K562 (cell line): ENCODE measurements at regions not wholly inside any gene's neighbourhood (a gene's known extent, or its start where the extent isn't known, plus 50 kb on each side); places are given as distances from the start of the nearest gene placed in this dataset.
"Not testable (repeated sequence)": the region's sequence is repeated elsewhere in the genome, so short reads cannot be mapped to it uniquely, and the experiment has no call there.

ENCODE experiments used
- BRCA1 ChIP-seq, 2 experiments: fragments of 450-650 bp in 1 of 2; sonication (generic) in 1 of 2; formaldehyde crosslinking in 1 of 2; IDR thresholded peaks; 2 replicates each; pipeline versions ENCODE4 v1.5.0 to v1.6.1; 2017 to 2020; ENCODE audit warnings: mild to moderate bottlenecking in 1 of 2, missing genetic modification reagents in 1 of 2
- CTCF ChIP-seq, 3 experiments: IDR thresholded peaks in 2 of 3; conservative IDR thresholded peaks in 1 of 3; 2 replicates each; pipeline ENCODE4 v1.5.1; 2011 to 2012; ENCODE audit warnings: low read length in 3 of 3, mild to moderate bottlenecking in 3 of 3, control low read depth in 2 of 3, improper control_type of control experiment in 1 of 3, inconsistent platforms in 1 of 3, low read depth in 1 of 3, mixed read lengths in 1 of 3, moderate library complexity in 1 of 3; ENCODE audit not compliant: insufficient read depth in 2 of 3
- EHMT2 ChIP-seq: fragments of 450-650 bp; IDR thresholded peaks from 2 replicates; pipeline ENCODE4 v1.6.1; 2018; ENCODE audit warnings: antibody characterized with exemption
- HBP1 ChIP-seq: fragments of 450-650 bp; formaldehyde crosslinking; IDR thresholded peaks from 2 replicates; pipeline ENCODE4 v1.4.0; 2022; ENCODE audit warnings: missing genetic modification characterization
- POLR2A ChIP-seq: fragments of 450-650 bp; conservative IDR thresholded peaks from 2 replicates; pipeline ENCODE4 v1.6.1; 2016
- PREB ChIP-seq: sonication (generic); formaldehyde crosslinking; IDR thresholded peaks from 2 replicates; pipeline ENCODE4 v1.8.1; 2023; ENCODE audit warnings: mild to moderate bottlenecking, missing genetic modification reagents
- SP2 ChIP-seq: IDR thresholded peaks from 2 replicates; pipeline ENCODE4 v1.6.1; 2011; ENCODE audit warnings: mild to moderate bottlenecking, low read depth, low read length, moderate library complexity; ENCODE audit not compliant: poor library complexity, severe bottlenecking; ENCODE audit errors: extremely low read depth
- YY1 ChIP-seq, 3 experiments: IDR thresholded peaks; 2 replicates each; pipeline ENCODE4 v1.6.1; 2011; ENCODE audit warnings: low read length in 2 of 3, mild to moderate bottlenecking in 2 of 3, moderate library complexity in 2 of 3, borderline replicate concordance in 1 of 3, control low read depth in 1 of 3, low read depth in 1 of 3; ENCODE audit not compliant: insufficient read depth in 3 of 3, insufficient replicate concordance in 2 of 3, control insufficient read depth in 1 of 3, insufficient read length in 1 of 3; ENCODE audit errors: extremely low read depth in 1 of 3
- ZEB2 ChIP-seq: fragments of 450-650 bp; IDR thresholded peaks from 2 replicates; pipeline ENCODE4 v1.6.1; 2016
- ZNF23 ChIP-seq: fragments of 250-450 bp; sonication (Bioruptor Pico); IDR thresholded peaks from 2 replicates; pipeline ENCODE4 v1.4.0; 2020; ENCODE audit warnings: mild to moderate bottlenecking

- not testable (repeated sequence) for TF ChIP-seq BRCA1 (IDR thresholded peaks at IDR 0.05); BRCA1 (CRISPR knock-in tag; IDR thresholded peaks at IDR 0.05); SP2; ZNF23 (CRISPR knock-in tag); ZEB2; CTCF (IDR thresholded peaks at IDR 0.05 in 2 of 3, conservative IDR thresholded peaks at IDR 0.05 in 1 of 3; ENCODE audit: insufficient read depth in 2 of 3, low read depth in 1 of 3, low read length in 3 of 3); EHMT2; PREB; POLR2A; YY1 (IDR thresholded peaks at IDR 0.05; ENCODE audit: borderline replicate concordance in 1 of 3, control insufficient read depth in 1 of 3, extremely low read depth in 1 of 3, insufficient read depth in 3 of 3, insufficient read length in 1 of 3, insufficient replicate concordance in 2 of 3, low read depth in 1 of 3, low read length in 2 of 3); HBP1
Measured at GRCh38 chr10:33480417-33480816, 145.9 kb upstream of the NRP1 start.
